ENCODE measurements at regions not wholly inside any gene's neighbourhood (a gene's known extent, or its start where the extent isn't known, plus 50 kb on each side); places are given as distances from the start of the nearest gene placed in this dataset.

DNA sequence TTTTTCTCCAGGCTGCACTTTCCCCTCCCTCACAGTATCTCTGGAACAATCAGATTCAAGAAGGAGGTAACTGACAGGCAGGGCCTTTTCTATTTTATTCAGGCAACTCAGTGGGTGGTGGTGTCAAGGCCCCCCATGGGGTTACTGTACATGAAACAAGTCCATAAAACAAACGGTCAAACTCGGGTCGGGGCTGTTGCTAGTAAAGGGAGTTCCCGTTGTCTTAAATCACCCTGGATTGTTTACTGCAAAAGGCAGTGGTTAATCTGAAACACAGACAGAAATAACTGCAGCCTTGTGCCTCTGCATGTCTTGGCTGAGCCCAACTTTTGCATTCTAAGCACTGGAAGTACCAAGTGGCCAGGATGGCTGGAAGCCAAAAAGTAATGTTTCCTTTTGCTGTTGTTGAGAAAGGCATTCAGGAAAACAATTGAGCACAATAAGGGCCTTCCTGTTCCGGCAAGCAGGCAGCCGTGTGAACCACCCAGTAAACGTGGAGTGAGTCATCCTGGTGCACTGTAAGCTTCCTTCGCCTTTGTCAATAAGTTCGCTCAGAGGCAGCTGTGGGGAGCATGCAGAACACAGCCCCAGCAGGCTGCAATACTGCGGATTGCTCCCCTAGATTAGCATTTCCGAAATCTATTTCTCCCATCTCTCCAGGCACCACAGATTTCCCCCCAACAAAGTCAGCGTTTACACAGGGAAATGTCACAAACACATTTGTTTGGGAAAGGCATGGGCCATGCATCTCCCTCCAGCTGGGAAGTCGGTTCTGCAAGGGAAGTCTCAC lies 149.6 kb downstream of the IRS1 start (continued):
- TF ChIP-seq, protein P1, sequence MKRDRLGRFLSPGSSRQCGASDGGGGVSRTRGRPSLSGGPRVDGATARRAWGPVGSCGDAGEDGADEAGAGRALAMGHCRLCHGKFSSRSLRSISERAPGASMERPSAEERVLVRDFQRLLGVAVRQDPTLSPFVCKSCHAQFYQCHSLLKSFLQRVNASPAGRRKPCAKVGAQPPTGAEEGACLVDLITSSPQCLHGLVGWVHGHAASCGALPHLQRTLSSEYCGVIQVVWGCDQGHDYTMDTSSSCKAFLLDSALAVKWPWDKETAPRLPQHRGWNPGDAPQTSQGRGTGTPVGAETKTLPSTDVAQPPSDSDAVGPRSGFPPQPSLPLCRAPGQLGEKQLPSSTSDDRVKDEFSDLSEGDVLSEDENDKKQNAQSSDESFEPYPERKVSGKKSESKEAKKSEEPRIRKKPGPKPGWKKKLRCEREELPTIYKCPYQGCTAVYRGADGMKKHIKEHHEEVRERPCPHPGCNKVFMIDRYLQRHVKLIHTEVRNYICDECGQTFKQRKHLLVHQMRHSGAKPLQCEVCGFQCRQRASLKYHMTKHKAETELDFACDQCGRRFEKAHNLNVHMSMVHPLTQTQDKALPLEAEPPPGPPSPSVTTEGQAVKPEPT (CRISPR knock-in tag; IDR thresholded peaks at IDR 0.05; ENCODE audit: low read depth): 0 out of 2 replicates have a peak, but pooled peaks have one; percentile 34
- no peak for TF ChIP-seq RBM22 (optimal IDR thresholded peaks at IDR 0.05; ENCODE audit: low read length)
- TF ChIP-seq ZNF496 (CRISPR knock-in tag; IDR thresholded peaks at IDR 0.05; ENCODE audit: insufficient replicate concordance): no peak
- TF ChIP-seq, protein P2, sequence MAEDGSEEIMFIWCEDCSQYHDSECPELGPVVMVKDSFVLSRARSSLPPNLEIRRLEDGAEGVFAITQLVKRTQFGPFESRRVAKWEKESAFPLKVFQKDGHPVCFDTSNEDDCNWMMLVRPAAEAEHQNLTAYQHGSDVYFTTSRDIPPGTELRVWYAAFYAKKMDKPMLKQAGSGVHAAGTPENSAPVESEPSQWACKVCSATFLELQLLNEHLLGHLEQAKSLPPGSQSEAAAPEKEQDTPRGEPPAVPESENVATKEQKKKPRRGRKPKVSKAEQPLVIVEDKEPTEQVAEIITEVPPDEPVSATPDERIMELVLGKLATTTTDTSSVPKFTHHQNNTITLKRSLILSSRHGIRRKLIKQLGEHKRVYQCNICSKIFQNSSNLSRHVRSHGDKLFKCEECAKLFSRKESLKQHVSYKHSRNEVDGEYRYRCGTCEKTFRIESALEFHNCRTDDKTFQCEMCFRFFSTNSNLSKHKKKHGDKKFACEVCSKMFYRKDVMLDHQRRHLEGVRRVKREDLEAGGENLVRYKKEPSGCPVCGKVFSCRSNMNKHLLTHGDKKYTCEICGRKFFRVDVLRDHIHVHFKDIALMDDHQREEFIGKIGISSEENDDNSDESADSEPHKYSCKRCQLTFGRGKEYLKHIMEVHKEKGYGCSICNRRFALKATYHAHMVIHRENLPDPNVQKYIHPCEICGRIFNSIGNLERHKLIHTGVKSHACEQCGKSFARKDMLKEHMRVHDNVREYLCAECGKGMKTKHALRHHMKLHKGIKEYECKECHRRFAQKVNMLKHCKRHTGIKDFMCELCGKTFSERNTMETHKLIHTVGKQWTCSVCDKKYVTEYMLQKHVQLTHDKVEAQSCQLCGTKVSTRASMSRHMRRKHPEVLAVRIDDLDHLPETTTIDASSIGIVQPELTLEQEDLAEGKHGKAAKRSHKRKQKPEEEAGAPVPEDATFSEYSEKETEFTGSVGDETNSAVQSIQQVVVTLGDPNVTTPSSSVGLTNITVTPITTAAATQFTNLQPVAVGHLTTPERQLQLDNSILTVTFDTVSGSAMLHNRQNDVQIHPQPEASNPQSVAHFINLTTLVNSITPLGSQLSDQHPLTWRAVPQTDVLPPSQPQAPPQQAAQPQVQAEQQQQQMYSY (CRISPR knock-in tag; IDR thresholded peaks at IDR 0.05): no peak
- TF ChIP-seq, protein P3, sequence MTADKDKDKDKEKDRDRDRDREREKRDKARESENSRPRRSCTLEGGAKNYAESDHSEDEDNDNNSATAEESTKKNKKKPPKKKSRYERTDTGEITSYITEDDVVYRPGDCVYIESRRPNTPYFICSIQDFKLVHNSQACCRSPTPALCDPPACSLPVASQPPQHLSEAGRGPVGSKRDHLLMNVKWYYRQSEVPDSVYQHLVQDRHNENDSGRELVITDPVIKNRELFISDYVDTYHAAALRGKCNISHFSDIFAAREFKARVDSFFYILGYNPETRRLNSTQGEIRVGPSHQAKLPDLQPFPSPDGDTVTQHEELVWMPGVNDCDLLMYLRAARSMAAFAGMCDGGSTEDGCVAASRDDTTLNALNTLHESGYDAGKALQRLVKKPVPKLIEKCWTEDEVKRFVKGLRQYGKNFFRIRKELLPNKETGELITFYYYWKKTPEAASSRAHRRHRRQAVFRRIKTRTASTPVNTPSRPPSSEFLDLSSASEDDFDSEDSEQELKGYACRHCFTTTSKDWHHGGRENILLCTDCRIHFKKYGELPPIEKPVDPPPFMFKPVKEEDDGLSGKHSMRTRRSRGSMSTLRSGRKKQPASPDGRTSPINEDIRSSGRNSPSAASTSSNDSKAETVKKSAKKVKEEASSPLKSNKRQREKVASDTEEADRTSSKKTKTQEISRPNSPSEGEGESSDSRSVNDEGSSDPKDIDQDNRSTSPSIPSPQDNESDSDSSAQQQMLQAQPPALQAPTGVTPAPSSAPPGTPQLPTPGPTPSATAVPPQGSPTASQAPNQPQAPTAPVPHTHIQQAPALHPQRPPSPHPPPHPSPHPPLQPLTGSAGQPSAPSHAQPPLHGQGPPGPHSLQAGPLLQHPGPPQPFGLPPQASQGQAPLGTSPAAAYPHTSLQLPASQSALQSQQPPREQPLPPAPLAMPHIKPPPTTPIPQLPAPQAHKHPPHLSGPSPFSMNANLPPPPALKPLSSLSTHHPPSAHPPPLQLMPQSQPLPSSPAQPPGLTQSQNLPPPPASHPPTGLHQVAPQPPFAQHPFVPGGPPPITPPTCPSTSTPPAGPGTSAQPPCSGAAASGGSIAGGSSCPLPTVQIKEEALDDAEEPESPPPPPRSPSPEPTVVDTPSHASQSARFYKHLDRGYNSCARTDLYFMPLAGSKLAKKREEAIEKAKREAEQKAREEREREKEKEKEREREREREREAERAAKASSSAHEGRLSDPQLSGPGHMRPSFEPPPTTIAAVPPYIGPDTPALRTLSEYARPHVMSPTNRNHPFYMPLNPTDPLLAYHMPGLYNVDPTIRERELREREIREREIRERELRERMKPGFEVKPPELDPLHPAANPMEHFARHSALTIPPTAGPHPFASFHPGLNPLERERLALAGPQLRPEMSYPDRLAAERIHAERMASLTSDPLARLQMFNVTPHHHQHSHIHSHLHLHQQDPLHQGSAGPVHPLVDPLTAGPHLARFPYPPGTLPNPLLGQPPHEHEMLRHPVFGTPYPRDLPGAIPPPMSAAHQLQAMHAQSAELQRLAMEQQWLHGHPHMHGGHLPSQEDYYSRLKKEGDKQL (CRISPR knock-in tag; IDR thresholded peaks at IDR 0.05; ENCODE audit: low read depth): peak; percentile 26; the same call in 1 of the 2 replicates
- peak; percentile 74; the same call in 1 of the 2 replicates for TF ChIP-seq ZNF766 (CRISPR knock-in tag; IDR thresholded peaks at IDR 0.05; ENCODE audit: borderline replicate concordance)
- TF ChIP-seq ZNF891 (CRISPR knock-in tag; IDR thresholded peaks at IDR 0.05): no peak
- TF ChIP-seq ZNF7 (CRISPR knock-in tag; IDR thresholded peaks at IDR 0.05): 0 out of 2 replicates have a peak, but pooled peaks have one; percentile 7
- TF ChIP-seq, protein P4, sequence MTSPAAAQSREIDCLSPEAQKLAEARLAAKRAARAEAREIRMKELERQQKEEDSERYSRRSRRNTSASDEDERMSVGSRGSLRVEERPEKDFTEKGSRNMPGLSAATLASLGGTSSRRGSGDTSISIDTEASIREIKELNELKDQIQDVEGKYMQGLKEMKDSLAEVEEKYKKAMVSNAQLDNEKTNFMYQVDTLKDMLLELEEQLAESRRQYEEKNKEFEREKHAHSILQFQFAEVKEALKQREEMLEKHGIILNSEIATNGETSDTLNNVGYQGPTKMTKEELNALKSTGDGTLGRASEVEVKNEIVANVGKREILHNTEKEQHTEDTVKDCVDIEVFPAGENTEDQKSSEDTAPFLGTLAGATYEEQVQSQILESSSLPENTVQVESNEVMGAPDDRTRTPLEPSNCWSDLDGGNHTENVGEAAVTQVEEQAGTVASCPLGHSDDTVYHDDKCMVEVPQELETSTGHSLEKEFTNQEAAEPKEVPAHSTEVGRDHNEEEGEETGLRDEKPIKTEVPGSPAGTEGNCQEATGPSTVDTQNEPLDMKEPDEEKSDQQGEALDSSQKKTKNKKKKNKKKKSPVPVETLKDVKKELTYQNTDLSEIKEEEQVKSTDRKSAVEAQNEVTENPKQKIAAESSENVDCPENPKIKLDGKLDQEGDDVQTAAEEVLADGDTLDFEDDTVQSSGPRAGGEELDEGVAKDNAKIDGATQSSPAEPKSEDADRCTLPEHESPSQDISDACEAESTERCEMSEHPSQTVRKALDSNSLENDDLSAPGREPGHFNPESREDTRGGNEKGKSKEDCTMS (CRISPR knock-in tag; conservative IDR thresholded peaks at IDR 0.05): no peak
- no peak for TF ChIP-seq TBX3 (IDR thresholded peaks at IDR 0.05; ENCODE audit: borderline replicate concordance)
- TF ChIP-seq, protein P5, sequence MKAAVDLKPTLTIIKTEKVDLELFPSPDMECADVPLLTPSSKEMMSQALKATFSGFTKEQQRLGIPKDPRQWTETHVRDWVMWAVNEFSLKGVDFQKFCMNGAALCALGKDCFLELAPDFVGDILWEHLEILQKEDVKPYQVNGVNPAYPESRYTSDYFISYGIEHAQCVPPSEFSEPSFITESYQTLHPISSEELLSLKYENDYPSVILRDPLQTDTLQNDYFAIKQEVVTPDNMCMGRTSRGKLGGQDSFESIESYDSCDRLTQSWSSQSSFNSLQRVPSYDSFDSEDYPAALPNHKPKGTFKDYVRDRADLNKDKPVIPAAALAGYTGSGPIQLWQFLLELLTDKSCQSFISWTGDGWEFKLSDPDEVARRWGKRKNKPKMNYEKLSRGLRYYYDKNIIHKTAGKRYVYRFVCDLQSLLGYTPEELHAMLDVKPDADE (CRISPR knock-in tag; IDR thresholded peaks at IDR 0.05): no peak
- no peak for TF ChIP-seq HNRNPK (IDR thresholded peaks at IDR 0.05; ENCODE audit: low read depth, low read length, poor library complexity, severe bottlenecking)
